Suprapubic skin (tissue), 4 donors: ENCODE measurements at regions not wholly inside any gene's neighbourhood (a gene's known extent, or its start where the extent isn't known, plus 50 kb on each side); places are given as distances from the start of the nearest gene placed in this dataset.

Source experiments
- DNase-seq, 2 donors: peaks; one replicate each; pipeline ENCODE4 v3.0.0-alpha.2; 2019; ENCODE audit warnings: low spot score in 2 of 2
- H3K27ac ChIP-seq: fragments of 200-600 bp; sonication (generic); one replicate; pipeline ENCODE4 v1.5.1; 2019
- H3K27me3 ChIP-seq: fragments of 200-600 bp; sonication (generic); one replicate; pipeline ENCODE4 v1.5.1; 2019
- H3K36me3 ChIP-seq: fragments of 200-600 bp; sonication (generic); one replicate; pipeline ENCODE4 v1.5.1; 2019
- H3K4me1 ChIP-seq: fragments of 200-600 bp; sonication (generic); one replicate; pipeline ENCODE4 v1.5.1; 2019
- H3K4me3 ChIP-seq: fragments of 200-600 bp; sonication (generic); one replicate; pipeline ENCODE4 v1.5.1; 2019; ENCODE audit warnings: mild to moderate bottlenecking
- H3K9me3 ChIP-seq: fragments of 200-600 bp; sonication (generic); one replicate; pipeline ENCODE4 v1.5.1; 2019
- EP300 ChIP-seq: sonication (generic); formaldehyde crosslinking; IDR thresholded peaks from one replicate; pipeline ENCODE4 v1.6.1; 2017; ENCODE audit warnings: antibody characterized with exemption
- POLR2A ChIP-seq, 2 donors: fragments of 450-650 bp; IDR thresholded peaks; one replicate each; pipeline ENCODE4 v1.6.1; 2017; ENCODE audit warnings: antibody characterized with exemption in 2 of 2, mild to moderate bottlenecking in 2 of 2, moderate library complexity in 2 of 2
- POLR2AphosphoS5 ChIP-seq, 3 donors: sonication (generic); formaldehyde crosslinking; IDR thresholded peaks; one replicate each; pipeline ENCODE4 v1.6.1; 2017; ENCODE audit warnings: antibody characterized with exemption in 3 of 3
- WGBS: methylation state at CpG from one replicate; pipeline ENCODE4 v1.1.5; 2018; 5-methylcytosine and 5-hydroxymethylcytosine counted together
- TF ChIP-seq, protein P1 (sequence below), 2 donors: fragments of 200-600 bp in 1 of 2; fragments of 450-650 bp in 1 of 2; sonication (generic) in 1 of 2; IDR thresholded peaks; one replicate each; pipeline ENCODE4 v1.5.1; 2016 to 2019; ENCODE audit warnings: antibody characterized with exemption in 2 of 2, mild to moderate bottlenecking in 1 of 2, moderate library complexity in 1 of 2

DNA sequence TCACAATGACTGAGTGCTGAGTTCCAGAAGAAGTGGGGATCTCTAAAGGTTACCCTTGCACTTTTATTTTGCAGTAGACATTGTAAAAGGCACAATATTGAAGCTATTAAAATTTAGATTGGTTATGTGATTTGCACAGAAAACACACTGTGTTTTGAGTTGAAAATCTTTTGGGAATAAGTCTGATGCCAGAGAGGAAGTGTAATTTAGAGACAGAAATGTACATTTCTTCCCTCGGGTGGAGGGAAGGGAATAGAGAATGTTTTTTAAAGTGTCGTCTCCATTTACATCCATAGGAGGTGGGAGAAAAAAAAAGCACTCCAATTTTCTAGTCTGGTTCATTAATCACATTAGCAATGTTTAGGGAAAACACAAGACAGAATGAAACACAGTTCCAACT is 465.8 kb downstream of the OLFM4 start:
- no peak for DNase-seq
- Histone ChIP-seq H3K4me1 (no peaks in the 10 kb centered on the region), H3K27ac (no peak overlapping the region), H3K4me3 (no peak overlapping the region), H3K9me3 (no peaks in the 10 kb centered on the region), H3K36me3 (no peaks in the 10 kb centered on the region), H3K27me3 (no peaks in the 10 kb centered on the region)
- TF ChIP-seq, protein P1, sequence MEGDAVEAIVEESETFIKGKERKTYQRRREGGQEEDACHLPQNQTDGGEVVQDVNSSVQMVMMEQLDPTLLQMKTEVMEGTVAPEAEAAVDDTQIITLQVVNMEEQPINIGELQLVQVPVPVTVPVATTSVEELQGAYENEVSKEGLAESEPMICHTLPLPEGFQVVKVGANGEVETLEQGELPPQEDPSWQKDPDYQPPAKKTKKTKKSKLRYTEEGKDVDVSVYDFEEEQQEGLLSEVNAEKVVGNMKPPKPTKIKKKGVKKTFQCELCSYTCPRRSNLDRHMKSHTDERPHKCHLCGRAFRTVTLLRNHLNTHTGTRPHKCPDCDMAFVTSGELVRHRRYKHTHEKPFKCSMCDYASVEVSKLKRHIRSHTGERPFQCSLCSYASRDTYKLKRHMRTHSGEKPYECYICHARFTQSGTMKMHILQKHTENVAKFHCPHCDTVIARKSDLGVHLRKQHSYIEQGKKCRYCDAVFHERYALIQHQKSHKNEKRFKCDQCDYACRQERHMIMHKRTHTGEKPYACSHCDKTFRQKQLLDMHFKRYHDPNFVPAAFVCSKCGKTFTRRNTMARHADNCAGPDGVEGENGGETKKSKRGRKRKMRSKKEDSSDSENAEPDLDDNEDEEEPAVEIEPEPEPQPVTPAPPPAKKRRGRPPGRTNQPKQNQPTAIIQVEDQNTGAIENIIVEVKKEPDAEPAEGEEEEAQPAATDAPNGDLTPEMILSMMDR (IDR thresholded peaks at IDR 0.05), result no peak
- TF ChIP-seq POLR2AphosphoS5 (IDR thresholded peaks at IDR 0.05) (no peak), POLR2A (IDR thresholded peaks at IDR 0.05) (no peak), EP300 (no peak)
- WGBS, result 40% methylated on average over 2 of the region's 2 CpGs

DNA sequence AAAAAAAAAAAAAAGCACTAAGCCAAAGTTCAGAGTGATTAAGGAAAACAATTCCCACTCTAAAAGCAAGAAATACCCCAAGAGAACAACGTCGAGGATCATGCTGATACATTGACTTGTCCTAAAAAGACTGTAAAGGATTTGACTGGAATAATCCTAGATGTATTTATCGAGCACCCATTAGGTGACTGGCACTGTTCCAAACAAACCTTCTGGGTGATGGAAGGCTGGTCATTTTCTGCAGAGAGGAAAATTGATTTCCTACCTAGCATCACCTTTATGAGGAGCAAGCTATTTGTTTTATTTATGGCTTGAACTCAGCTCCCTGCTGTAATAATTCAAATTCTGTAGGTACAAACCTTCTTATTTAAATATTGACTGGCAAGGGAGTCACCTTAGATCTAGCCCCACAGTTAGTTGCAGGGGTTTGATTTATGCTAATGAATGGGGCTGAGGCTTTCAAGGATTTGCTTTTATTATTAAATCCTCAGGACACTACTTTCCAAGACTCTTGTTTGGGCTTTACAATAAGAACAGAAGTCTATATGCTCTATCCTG is 471.0 kb downstream of the OLFM4 start:
- 69% methylated on average over 3 of the region's 3 CpGs for WGBS
- Histone ChIP-seq H3K27ac (no peak overlapping the region), H3K4me1 (no peaks in the 10 kb centered on the region), H3K27me3 (no peaks in the 10 kb centered on the region), H3K9me3 (peaks cover 4% of the 10 kb centered on the region), H3K4me3 (no peak overlapping the region), H3K36me3 (no peaks in the 10 kb centered on the region)
- no peak for DNase-seq
- TF ChIP-seq POLR2AphosphoS5 (IDR thresholded peaks at IDR 0.05), result no peak
- no peak for TF ChIP-seq POLR2A (IDR thresholded peaks at IDR 0.05)
- no peak for TF ChIP-seq EP300

DNA sequence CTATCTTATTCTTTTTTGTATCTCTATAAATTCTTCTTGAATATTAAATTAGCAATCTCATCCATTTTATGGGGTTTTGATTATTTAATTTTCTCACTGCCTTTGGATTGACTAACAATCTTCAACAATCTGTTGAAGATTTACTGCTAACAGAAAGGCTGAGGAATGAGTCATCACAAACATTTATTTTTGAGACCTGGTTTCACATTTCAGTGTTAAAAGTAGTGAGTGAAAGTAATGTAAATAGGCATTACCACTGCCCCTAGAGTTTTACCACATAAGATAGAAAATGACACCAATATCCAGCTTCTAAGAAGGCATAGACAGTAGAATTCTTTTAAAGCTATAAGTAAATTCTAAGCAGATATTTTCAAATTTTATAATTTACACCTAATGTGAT is 472.8 kb downstream of the OLFM4 start:
- H3K4me1 ChIP-seq, result no peaks in the 10 kb centered on the region
- no peak overlapping the region for H3K4me3 ChIP-seq
- no peaks in the 10 kb centered on the region for H3K36me3 ChIP-seq
- H3K9me3 ChIP-seq, result peaks cover 4% of the 10 kb centered on the region
- TF ChIP-seq POLR2AphosphoS5 (IDR thresholded peaks at IDR 0.05) (no peak), EP300 (no peak), POLR2A (IDR thresholded peaks at IDR 0.05) (no peak)
- TF ChIP-seq, protein P1 (IDR thresholded peaks at IDR 0.05), result no peak
- no peaks in the 10 kb centered on the region for H3K27me3 ChIP-seq
- no peak overlapping the region for H3K27ac ChIP-seq
- DNase-seq, result no peak

DNA sequence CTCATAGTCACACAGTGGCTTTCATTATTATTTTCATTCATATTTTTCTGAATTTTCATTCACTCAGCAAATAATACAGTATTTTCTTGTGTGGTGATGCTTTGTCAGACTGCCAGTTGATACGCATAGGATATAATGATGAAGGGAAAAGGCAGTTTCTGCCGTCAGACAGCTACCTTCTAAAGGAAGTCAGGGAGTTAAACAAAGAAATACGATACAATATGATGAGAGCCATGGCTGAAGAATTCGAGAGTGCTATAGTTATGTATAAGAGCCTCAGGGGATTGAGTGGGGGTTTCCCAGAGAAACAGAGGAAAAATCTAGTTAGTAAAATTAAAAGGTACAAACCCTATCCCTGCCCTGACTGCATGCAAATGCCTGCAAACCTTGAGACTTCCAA is 479.1 kb downstream of the OLFM4 start:
- Histone ChIP-seq H3K4me3 (no peak overlapping the region), H3K36me3 (no peaks in the 10 kb centered on the region), H3K27me3 (no peaks in the 10 kb centered on the region), H3K9me3 (peaks cover 4% of the 10 kb centered on the region), H3K4me1 (no peaks in the 10 kb centered on the region), H3K27ac (no peak overlapping the region)
- WGBS, result 52% methylated on average over 4 of the region's 4 CpGs
- no peak for DNase-seq
- TF ChIP-seq POLR2A (IDR thresholded peaks at IDR 0.05), result no peak

DNA sequence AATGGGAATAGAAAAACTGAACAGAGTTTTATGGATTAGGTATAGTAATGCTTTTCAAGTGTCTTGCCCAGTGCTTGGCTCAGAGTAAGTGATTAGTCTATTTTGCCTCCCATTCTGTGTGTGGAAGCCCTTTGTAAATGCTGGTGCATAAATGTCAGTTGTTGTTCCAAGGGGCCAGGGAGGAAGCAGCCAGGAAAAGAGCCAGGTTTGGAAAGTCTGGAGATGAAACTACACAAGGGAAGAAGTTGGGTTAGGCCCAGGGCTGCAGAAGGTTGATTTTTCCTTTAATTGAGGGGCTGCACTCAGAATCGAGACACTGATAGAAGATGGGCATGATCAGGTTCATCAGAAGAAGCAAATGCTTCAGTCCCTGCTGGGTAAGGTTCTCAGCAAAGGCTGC is 484.0 kb downstream of the OLFM4 start:
- H3K4me1 ChIP-seq, result no peaks in the 10 kb centered on the region
- no peak for TF ChIP-seq EP300
- no peak for TF ChIP-seq POLR2AphosphoS5 (IDR thresholded peaks at IDR 0.05)
- TF ChIP-seq, protein P1 (IDR thresholded peaks at IDR 0.05), result no peak
- no peak for TF ChIP-seq POLR2A (IDR thresholded peaks at IDR 0.05)
- H3K9me3 ChIP-seq, result no peaks in the 10 kb centered on the region
- no peaks in the 10 kb centered on the region for H3K27me3 ChIP-seq
- no peak overlapping the region for H3K4me3 ChIP-seq
- no peak for DNase-seq
- no peaks in the 10 kb centered on the region for H3K36me3 ChIP-seq
- 47% methylated on average over 1 of the region's 1 CpG for WGBS
- H3K27ac ChIP-seq, result no peak overlapping the region

DNA sequence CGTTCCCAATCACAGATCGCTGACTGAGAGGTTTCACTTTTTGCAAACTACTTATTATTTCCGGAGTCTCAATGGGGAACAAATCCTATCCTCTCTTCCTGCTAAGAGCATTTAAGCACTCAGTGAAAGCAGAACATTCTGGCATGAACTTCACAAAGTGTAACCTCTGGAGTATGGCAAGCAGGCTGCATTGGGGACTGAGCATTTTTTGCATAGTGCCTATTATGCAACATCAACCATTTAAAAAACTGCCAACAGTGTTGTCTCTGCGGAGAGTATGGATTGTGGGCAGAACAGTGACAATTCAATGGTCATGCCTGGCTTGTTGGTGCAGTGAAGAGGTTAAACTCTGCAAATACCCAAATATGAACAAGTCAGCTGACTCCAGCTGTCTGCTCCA is 484.6 kb downstream of the OLFM4 start:
- Histone ChIP-seq H3K9me3 (no peaks in the 10 kb centered on the region), H3K36me3 (no peaks in the 10 kb centered on the region), H3K27me3 (no peaks in the 10 kb centered on the region), H3K4me3 (no peak overlapping the region), H3K4me1 (no peaks in the 10 kb centered on the region), H3K27ac (no peak overlapping the region)
- TF ChIP-seq POLR2A (IDR thresholded peaks at IDR 0.05) (no peak), POLR2AphosphoS5 (IDR thresholded peaks at IDR 0.05) (no peak), EP300 (no peak)
- TF ChIP-seq, protein P1 (IDR thresholded peaks at IDR 0.05), result no peak
- no peak for DNase-seq
- WGBS, result 62% methylated on average over 4 of the region's 4 CpGs
